ENCODE measurements at regions not wholly inside any gene's neighbourhood (a gene's known extent, or its start where the extent isn't known, plus 50 kb on each side); places are given as distances from the start of the nearest gene placed in this dataset.

DNA sequence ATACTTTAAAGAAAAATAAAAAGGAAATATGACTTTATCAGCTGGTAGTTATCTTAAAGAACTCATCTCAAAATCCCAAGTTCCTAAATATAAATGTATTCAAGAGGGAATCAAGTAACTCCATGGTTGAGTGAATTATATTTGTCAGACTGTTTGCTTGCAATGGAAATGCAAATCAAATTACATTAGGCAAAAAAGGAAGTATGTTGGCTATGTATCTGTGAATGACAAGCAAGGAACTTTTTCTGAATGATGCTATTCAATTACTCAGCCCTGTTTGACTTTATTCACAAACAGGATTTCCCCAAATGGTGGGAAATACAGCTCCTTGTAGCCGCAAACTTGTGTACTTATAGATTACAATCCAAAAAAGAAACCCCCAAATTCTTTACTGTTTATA is 309.1 kb downstream of the ARL6IP6 start (continued):
- TF ChIP-seq, protein P1, sequence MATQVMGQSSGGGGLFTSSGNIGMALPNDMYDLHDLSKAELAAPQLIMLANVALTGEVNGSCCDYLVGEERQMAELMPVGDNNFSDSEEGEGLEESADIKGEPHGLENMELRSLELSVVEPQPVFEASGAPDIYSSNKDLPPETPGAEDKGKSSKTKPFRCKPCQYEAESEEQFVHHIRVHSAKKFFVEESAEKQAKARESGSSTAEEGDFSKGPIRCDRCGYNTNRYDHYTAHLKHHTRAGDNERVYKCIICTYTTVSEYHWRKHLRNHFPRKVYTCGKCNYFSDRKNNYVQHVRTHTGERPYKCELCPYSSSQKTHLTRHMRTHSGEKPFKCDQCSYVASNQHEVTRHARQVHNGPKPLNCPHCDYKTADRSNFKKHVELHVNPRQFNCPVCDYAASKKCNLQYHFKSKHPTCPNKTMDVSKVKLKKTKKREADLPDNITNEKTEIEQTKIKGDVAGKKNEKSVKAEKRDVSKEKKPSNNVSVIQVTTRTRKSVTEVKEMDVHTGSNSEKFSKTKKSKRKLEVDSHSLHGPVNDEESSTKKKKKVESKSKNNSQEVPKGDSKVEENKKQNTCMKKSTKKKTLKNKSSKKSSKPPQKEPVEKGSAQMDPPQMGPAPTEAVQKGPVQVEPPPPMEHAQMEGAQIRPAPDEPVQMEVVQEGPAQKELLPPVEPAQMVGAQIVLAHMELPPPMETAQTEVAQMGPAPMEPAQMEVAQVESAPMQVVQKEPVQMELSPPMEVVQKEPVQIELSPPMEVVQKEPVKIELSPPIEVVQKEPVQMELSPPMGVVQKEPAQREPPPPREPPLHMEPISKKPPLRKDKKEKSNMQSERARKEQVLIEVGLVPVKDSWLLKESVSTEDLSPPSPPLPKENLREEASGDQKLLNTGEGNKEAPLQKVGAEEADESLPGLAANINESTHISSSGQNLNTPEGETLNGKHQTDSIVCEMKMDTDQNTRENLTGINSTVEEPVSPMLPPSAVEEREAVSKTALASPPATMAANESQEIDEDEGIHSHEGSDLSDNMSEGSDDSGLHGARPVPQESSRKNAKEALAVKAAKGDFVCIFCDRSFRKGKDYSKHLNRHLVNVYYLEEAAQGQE (IDR thresholded peaks at IDR 0.05; ENCODE audit: unreplicated experiment), result no peak
- TF ChIP-seq ZNF331 (CRISPR knock-in tag; IDR thresholded peaks at IDR 0.05; ENCODE audit: low read depth) (no peak), NANOG (IDR thresholded peaks at IDR 0.05; ENCODE audit: borderline replicate concordance) (no peak)

DNA sequence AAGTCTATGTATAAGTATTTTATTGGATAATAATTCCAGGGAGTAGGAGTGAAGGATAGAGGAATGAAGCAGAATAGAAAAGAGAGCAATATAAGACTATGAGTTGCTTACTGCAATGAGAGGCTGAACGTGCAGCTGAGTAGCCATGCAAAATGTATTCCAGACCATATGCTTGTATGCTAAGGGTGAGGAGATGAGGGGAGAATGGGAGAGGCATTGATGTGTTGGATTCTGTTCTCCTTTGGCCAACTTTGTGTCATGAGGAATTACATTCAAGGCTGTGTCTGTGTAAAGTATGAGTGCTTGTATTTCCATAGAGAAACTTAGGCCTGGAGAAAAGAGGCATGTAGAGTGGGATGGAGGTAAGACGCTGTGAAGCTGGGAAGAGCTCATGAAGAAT is 301.8 kb downstream of the ARL6IP6 start:
- no peaks in the 10 kb centered on the region for H3K27me3 ChIP-seq (ENCODE audit: insufficient read depth)
- Mint-ChIP-seq H3K4me1 (peaks cover 3% of the 10 kb centered on the region; the same call in 1 of the 3 replicates), H3K36me3 (ENCODE audit: low read depth) (peaks cover 24% of the 10 kb centered on the region; the same call in 2 of the 3 replicates), H3K4me3 (no peak overlapping the region), H3K9me3 (peaks cover 40% of the 10 kb centered on the region), H3K27me3 (ENCODE audit: insufficient read depth, low read depth, poor library complexity) (peaks cover 2% of the 10 kb centered on the region), H3K27ac (no peak overlapping the region)
- no peak overlapping the region for H3K27ac ChIP-seq (ENCODE audit: low read depth)
- H3K79me2 ChIP-seq (replicated peaks; ENCODE audit: insufficient read depth), result no peaks in the 10 kb centered on the region
- DNase-seq (ENCODE audit: low spot score) (no peak), ATAC-seq (no peak)
- no peak overlapping the region for H3K4me3 ChIP-seq
- H3K4me2 ChIP-seq, result no peak overlapping the region
- H2AFZ ChIP-seq, result no peak overlapping the region
- no peaks in the 10 kb centered on the region for H3K4me1 ChIP-seq (ENCODE audit: insufficient read depth)
- H3K36me3 ChIP-seq (ENCODE audit: insufficient read depth), result no peaks in the 10 kb centered on the region
- no peaks in the 10 kb centered on the region for H3K9me2 ChIP-seq (ENCODE audit: insufficient read depth)
- no peak for TF ChIP-seq CREB1 (CRISPR knock-in tag; IDR thresholded peaks at IDR 0.05; ENCODE audit: low read depth)
- H3F3A ChIP-seq (replicated peaks; ENCODE audit: low read depth), result no peaks in the 10 kb centered on the region
- H4K20me1 ChIP-seq (replicated peaks; ENCODE audit: insufficient read depth), result no peaks in the 10 kb centered on the region

DNA sequence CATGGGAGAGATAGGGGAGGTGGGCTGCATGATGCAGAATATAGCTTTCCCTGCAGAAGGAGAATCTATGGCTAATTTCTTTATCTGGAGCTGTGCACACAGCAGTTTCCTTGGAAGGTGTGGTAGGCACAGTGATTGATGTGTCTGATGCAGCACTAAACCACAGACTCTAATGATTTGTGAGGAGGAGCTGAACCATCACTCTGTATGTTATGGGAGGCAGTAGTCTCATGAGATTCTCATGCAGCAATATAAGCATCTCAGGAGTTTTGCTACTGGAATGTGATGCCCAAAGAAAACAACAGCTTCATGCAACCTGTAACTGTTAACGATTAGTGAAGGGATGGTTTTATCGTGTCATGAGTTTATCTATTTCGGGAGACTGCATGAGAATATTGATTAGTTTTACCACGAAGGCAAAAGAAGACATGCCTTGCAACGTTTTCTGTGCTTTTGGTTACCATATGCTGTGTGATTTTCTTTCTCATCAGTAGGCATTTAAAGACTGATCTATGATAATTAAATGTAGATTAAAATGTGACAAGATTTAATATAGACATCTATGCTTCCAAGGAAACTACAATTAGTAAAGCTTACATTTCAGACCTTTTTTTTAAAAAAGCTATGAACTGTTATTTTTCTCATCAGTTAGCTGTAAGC is 286.8 kb downstream of the ARL6IP6 start:
- H3F3A ChIP-seq (replicated peaks; ENCODE audit: low read depth), result no peaks in the 10 kb centered on the region
- no peak overlapping the region for H3K27ac Mint-ChIP-seq
- peaks cover 3% of the 10 kb centered on the region; the same call in 2 of the 3 replicates for H3K9me3 Mint-ChIP-seq
- DNase-seq (ENCODE audit: low spot score) (no peak), ATAC-seq (no peak)
- H3K27ac ChIP-seq (ENCODE audit: low read depth), result no peak overlapping the region
- no peaks in the 10 kb centered on the region for H4K20me1 ChIP-seq (replicated peaks; ENCODE audit: insufficient read depth)
- H3K4me3 ChIP-seq, result no peak overlapping the region
- no peaks in the 10 kb centered on the region for H3K27me3 ChIP-seq (ENCODE audit: insufficient read depth)
- H3K79me2 ChIP-seq (replicated peaks; ENCODE audit: insufficient read depth), result no peaks in the 10 kb centered on the region
- no peaks in the 10 kb centered on the region for H3K4me1 Mint-ChIP-seq
- no peaks in the 10 kb centered on the region for H3K27me3 Mint-ChIP-seq (ENCODE audit: insufficient read depth, low read depth, poor library complexity)
- no peak overlapping the region for H3K4me2 ChIP-seq
- no peaks in the 10 kb centered on the region for H3K9me2 ChIP-seq (ENCODE audit: insufficient read depth)
- H3K4me3 Mint-ChIP-seq, result no peak overlapping the region
- no peaks in the 10 kb centered on the region for H3K36me3 ChIP-seq (ENCODE audit: insufficient read depth)
- H2AFZ ChIP-seq, result no peak overlapping the region
- no peaks in the 10 kb centered on the region for H3K36me3 Mint-ChIP-seq (ENCODE audit: low read depth)
- no peaks in the 10 kb centered on the region for H3K4me1 ChIP-seq (ENCODE audit: insufficient read depth)
- no peak for TF ChIP-seq POLR2AphosphoS5 (IDR thresholded peaks at IDR 0.05; ENCODE audit: low read depth)
- TF ChIP-seq, protein P2, sequence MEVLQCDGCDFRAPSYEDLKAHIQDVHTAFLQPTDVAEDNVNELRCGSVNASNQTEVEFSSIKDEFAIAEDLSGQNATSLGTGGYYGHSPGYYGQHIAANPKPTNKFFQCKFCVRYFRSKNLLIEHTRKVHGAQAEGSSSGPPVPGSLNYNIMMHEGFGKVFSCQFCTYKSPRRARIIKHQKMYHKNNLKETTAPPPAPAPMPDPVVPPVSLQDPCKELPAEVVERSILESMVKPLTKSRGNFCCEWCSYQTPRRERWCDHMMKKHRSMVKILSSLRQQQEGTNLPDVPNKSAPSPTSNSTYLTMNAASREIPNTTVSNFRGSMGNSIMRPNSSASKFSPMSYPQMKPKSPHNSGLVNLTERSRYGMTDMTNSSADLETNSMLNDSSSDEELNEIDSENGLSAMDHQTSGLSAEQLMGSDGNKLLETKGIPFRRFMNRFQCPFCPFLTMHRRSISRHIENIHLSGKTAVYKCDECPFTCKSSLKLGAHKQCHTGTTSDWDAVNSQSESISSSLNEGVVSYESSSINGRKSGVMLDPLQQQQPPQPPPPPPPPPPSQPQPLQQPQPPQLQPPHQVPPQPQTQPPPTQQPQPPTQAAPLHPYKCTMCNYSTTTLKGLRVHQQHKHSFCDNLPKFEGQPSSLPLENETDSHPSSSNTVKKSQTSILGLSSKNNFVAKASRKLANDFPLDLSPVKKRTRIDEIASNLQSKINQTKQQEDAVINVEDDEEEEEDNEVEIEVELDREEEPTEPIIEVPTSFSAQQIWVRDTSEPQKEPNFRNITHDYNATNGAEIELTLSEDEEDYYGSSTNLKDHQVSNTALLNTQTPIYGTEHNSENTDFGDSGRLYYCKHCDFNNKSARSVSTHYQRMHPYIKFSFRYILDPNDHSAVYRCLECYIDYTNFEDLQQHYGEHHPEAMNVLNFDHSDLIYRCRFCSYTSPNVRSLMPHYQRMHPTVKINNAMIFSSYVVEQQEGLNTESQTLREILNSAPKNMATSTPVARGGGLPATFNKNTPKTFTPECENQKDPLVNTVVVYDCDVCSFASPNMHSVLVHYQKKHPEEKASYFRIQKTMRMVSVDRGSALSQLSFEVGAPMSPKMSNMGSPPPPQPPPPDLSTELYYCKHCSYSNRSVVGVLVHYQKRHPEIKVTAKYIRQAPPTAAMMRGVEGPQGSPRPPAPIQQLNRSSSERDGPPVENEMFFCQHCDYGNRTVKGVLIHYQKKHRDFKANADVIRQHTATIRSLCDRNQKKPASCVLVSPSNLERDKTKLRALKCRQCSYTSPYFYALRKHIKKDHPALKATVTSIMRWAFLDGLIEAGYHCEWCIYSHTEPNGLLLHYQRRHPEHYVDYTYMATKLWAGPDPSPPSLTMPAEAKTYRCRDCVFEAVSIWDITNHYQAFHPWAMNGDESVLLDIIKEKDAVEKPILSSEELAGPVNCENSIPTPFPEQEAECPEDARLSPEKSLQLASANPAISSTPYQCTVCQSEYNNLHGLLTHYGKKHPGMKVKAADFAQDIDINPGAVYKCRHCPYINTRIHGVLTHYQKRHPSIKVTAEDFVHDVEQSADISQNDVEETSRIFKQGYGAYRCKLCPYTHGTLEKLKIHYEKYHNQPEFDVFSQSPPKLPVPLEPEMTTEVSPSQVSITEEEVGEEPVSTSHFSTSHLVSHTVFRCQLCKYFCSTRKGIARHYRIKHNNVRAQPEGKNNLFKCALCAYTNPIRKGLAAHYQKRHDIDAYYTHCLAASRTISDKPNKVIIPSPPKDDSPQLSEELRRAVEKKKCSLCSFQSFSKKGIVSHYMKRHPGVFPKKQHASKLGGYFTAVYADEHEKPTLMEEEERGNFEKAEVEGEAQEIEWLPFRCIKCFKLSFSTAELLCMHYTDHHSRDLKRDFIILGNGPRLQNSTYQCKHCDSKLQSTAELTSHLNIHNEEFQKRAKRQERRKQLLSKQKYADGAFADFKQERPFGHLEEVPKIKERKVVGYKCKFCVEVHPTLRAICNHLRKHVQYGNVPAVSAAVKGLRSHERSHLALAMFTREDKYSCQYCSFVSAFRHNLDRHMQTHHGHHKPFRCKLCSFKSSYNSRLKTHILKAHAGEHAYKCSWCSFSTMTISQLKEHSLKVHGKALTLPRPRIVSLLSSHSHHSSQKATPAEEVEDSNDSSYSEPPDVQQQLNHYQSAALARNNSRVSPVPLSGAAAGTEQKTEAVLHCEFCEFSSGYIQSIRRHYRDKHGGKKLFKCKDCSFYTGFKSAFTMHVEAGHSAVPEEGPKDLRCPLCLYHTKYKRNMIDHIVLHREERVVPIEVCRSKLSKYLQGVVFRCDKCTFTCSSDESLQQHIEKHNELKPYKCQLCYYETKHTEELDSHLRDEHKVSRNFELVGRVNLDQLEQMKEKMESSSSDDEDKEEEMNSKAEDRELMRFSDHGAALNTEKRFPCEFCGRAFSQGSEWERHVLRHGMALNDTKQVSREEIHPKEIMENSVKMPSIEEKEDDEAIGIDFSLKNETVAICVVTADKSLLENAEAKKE (CRISPR knock-in tag; IDR thresholded peaks at IDR 0.05), result no peak
- TF ChIP-seq EZH2 (IDR thresholded peaks at IDR 0.05; ENCODE audit: low read depth, unreplicated experiment), result no peak
- no peak for TF ChIP-seq CREB1 (CRISPR knock-in tag; IDR thresholded peaks at IDR 0.05; ENCODE audit: low read depth)
- TF ChIP-seq, protein P3, sequence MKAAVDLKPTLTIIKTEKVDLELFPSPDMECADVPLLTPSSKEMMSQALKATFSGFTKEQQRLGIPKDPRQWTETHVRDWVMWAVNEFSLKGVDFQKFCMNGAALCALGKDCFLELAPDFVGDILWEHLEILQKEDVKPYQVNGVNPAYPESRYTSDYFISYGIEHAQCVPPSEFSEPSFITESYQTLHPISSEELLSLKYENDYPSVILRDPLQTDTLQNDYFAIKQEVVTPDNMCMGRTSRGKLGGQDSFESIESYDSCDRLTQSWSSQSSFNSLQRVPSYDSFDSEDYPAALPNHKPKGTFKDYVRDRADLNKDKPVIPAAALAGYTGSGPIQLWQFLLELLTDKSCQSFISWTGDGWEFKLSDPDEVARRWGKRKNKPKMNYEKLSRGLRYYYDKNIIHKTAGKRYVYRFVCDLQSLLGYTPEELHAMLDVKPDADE (IDR thresholded peaks at IDR 0.05), result no peak

Measured in GM23338 (cell line).